A549 (cell line): ENCODE measurements at regions not wholly inside any gene's neighbourhood (a gene's known extent, or its start where the extent isn't known, plus 50 kb on each side); places are given as distances from the start of the nearest gene placed in this dataset.

Experiments used
- ATAC-seq, 2 experiments: fragments of 200-7000 bp in 1 of 2; fragments of >200 bp in 1 of 2; cut with Nextera tagmentation in 1 of 2; cut with Tn5 transposase in 1 of 2; 3 replicates each; pipeline versions ENCODE4 v1.8.0 to v1.9.1; 2018 to 2020; ENCODE audit warnings: mild to moderate bottlenecking in 1 of 2, moderate library complexity in 1 of 2
- CTCF ChIA-PET: fragments of 300-600 bp; sonication (Branson Sonifier 250); formaldehyde crosslinking; extraction: SDS; loops from one replicate; lab custom pipeline; 2021; ENCODE audit warnings: antibody characterized with exemption, inconsistent platforms; lab: Yijun Ruan, JAX
- POLR2A ChIA-PET: fragments of 350-600 bp; formaldehyde crosslinking; extraction: SDS; loops from one replicate; lab custom pipeline; 2021; ENCODE audit warnings: antibody characterized with exemption, inconsistent platforms; lab: Yijun Ruan, JAX
- DNase-seq, 2 experiments: peaks; one replicate each; pipeline versions ENCODE4 v3.0.0 to v3.0.0-alpha.2; 2011 to 2016; ENCODE audit warnings: low read depth in 1 of 2, low spot score in 1 of 2
- FAIRE-seq: peaks from 2 replicates; lab custom pipeline; 2011; peaks lifted over from hg19 to GRCh38; lab: Jason Lieb, UNC
- H3K27ac ChIP-seq, 2 experiments: fragments of >200 bp; sonication (Bioruptor Twin); formaldehyde crosslinking; 3 replicates each; pipeline ENCODE4 v1.5.1; 2016 to 2017
- H3K4me1 ChIP-seq: fragments of >200 bp; sonication (Bioruptor Twin); formaldehyde crosslinking; 3 replicates; pipeline ENCODE4 v1.6.1; 2016
- H3K4me2 ChIP-seq: fragments of >200 bp; sonication (Bioruptor Twin); formaldehyde crosslinking; 3 replicates; pipeline ENCODE4 v1.6.1; 2016
- H3K4me3 ChIP-seq: fragments of >200 bp; sonication (Bioruptor Twin); formaldehyde crosslinking; 3 replicates; pipeline ENCODE4 v1.5.1; 2016
- H3K9me3 ChIP-seq: fragments of >200 bp; sonication (Bioruptor Twin); formaldehyde crosslinking; 3 replicates; pipeline ENCODE4 v1.6.1; 2016
- CHD4 ChIP-seq: fragments of 200-600 bp; sonication (generic); IDR thresholded peaks from 2 replicates; pipeline ENCODE4 v1.6.1; 2016; ENCODE audit warnings: antibody characterized with exemption, mild to moderate bottlenecking, borderline replicate concordance
- FOSB ChIP-seq: fragments of 250-450 bp; sonication (Bioruptor Pico); IDR thresholded peaks from 2 replicates; pipeline ENCODE4 v1.5.0; 2020; ENCODE audit warnings: mild to moderate bottlenecking, moderate library complexity
- FOXS1 ChIP-seq: fragments of 250-450 bp; sonication (Bioruptor Pico); IDR thresholded peaks from 2 replicates; pipeline ENCODE4 v1.5.0; 2020; ENCODE audit warnings: mild to moderate bottlenecking, moderate library complexity
- HOXB13 ChIP-seq: fragments of 250-450 bp; sonication (Bioruptor Pico); IDR thresholded peaks from 2 replicates; pipeline ENCODE4 v1.5.0; 2020; ENCODE audit warnings: low read depth, mild to moderate bottlenecking, moderate library complexity
- MAFK ChIP-seq: fragments of 450-650 bp; IDR thresholded peaks from 2 replicates; pipeline ENCODE4 v1.6.1; 2014; ENCODE audit not compliant: partially characterized antibody
- MAX ChIP-seq: IDR thresholded peaks from 2 replicates; pipeline ENCODE4 v1.6.1; 2012
- PHF8 ChIP-seq: fragments of 200-600 bp; sonication (generic); IDR thresholded peaks from 2 replicates; pipeline ENCODE4 v1.6.1; 2016; ENCODE audit warnings: low read depth, mild to moderate bottlenecking, antibody characterized with exemption, moderate library complexity, borderline replicate concordance
- RCOR1 ChIP-seq: fragments of 150-350 bp; IDR thresholded peaks from 2 replicates; pipeline ENCODE4 v1.6.1; 2014; ENCODE audit warnings: antibody characterized with exemption, low read length, low read depth
- REST ChIP-seq: fragments of 200-600 bp; sonication (generic); IDR thresholded peaks from 2 replicates; pipeline ENCODE4 v1.6.1; 2016; ENCODE audit warnings: antibody characterized with exemption, mild to moderate bottlenecking, moderate library complexity
- WGBS: methylation state at CpG from one replicate; pipeline ENCODE4 v1.1.6; 2017; ENCODE audit errors: missing lambda C conversion rate; 5-methylcytosine and 5-hydroxymethylcytosine counted together

GRCh38 chr22:48309836-48310235 lies 1517.8 kb downstream of the BRD1 start:
- Histone ChIP-seq H3K4me3 (no peak overlapping the region), H3K9me3 (peaks cover 4% of the 10 kb centered on the region; the same call in 2 of the 3 replicates), H3K4me2 (no peak overlapping the region), H3K27ac (no peak overlapping the region), H3K4me1 (no peaks in the 10 kb centered on the region)
- FAIRE-seq (no peak), ATAC-seq (no peak), DNase-seq (no peak)
- ChIA-PET CTCF (no interaction called here), POLR2A (no interaction called here)
- no peak for TF ChIP-seq RCOR1
- TF ChIP-seq FOSB = no peak
- no peak for TF ChIP-seq REST
- TF ChIP-seq HOXB13 (CRISPR knock-in tag) = no peak
- WGBS = 92% methylated on average over 8 of the region's 8 CpGs

DNA sequence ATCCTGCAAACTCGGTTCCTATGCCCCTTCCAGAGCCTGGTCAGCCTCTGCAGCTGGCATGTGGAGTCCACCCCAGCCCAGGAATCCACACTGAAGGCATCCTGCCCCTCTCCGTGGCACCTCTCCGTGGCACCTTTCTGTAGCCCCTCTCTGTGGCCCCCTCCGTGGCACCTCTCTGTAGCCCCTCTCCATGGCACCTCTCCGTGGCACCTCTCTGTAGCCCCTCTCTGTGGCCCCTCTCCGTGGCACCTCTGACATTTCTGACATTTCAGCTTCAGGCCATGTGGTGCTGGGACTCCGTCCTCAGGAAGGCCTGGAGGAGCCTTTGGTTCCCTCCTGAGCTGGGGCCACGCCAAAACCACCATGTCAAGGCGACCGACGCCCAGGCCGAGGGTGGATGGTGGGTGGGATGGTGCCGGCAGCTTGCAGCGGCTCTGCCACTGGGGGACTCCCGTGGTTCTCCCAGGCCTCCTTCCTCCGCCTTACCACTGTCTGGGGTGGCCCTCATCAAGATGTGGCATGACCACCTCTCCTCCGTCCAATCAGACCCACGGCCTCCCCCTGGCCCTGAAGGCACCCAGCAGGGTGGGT lies 1518.5 kb downstream of the BRD1 start:
- no peak overlapping the region for H3K4me3 ChIP-seq
- TF ChIP-seq MAX = no peak
- TF ChIP-seq, all 56 proteins: peak for 0
- ChIA-PET CTCF (interaction anchor here (0.6 to 1.0 kb wide), 2 partner anchors 16 to 114 kb away, joined by 3 to 4 read pairs; no protein-coding TSS in a partner anchor), POLR2A (no interaction called here)
- DNase-seq (no peak), FAIRE-seq (no peak), ATAC-seq (no peak)
- no peaks in the 10 kb centered on the region for H3K4me1 ChIP-seq
- H3K4me2 ChIP-seq = no peak overlapping the region
- peaks cover 4% of the 10 kb centered on the region; the same call in 2 of the 3 replicates for H3K9me3 ChIP-seq
- H3K27ac ChIP-seq = no peak overlapping the region
- 66% methylated on average over 7 of the region's 18 CpGs for WGBS

DNA sequence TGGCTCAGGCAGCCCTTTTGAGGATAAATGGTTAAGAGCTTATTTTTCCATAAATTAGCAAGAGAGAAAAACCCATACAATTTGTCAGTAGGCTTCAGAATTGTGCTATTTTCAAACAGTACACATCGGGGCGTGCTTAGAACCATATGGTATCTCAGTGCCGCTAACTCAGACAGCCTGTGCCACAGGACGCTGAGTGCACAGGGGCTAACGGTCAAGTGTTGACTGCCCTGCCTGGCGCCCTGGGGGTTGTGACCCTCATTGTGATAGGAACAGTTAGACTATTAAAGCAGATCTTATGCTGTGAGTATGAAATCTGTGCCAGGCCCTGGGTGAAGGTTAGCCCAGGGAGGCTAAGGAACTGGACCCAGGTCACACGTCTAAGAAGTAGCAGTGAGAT lies 1519.7 kb downstream of the BRD1 start:
- peaks cover 2% of the 10 kb centered on the region; the same call in 2 of the 3 replicates for H3K9me3 ChIP-seq
- no peak for TF ChIP-seq PHF8
- no peak for TF ChIP-seq MAFK
- DNase-seq (no peak), ATAC-seq (no peak), FAIRE-seq (no peak)
- no peaks in the 10 kb centered on the region for H3K4me1 ChIP-seq
- CTCF ChIA-PET = no interaction called here
- POLR2A ChIA-PET = no interaction called here
- no peak overlapping the region for H3K4me3 ChIP-seq
- H3K27ac ChIP-seq = peak overlapping the region in 1 of 2 experiments; percentile 39; a peak in 1 of 6 replicates
- no peak overlapping the region for H3K4me2 ChIP-seq
- WGBS = 87% methylated on average over 7 of the region's 7 CpGs

DNA sequence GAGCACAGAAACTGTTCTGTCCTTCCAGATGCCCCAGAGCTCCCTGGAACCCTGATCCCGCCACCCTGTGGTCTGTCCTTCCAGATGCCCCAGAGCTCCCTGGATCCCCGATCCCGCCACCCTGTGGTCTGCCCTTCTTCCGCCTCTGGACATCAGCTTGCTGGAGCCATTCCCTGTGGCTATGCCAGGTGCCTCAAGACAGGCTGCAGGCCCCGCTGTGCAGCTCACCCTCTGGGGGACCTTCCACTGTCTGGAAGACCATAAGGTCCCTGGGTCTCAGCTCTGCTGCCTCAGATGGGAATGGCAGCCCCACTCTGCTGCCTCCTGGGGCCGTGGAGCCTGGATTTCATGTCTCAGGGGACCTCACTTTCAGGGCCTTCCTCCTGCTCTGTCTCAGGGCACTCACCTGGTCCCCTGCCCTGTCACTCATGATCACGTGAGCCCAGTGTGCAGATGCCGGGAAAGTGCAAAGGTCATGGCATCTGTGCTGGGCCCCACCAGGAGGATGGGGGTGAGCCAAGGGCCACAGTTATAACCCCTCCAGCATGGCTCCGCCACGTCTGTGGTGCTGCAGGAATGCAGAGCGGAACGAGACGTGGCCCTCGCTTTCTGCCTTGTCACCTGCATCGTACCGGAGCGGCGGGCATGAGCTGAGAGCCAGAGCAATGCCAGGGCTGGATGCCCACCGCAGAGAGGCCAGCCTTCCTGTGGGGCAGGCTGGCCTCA lies 1520.7 kb downstream of the BRD1 start:
- TF ChIP-seq FOXS1 (CRISPR knock-in tag) = no peak

GRCh38 chr22:48306284-48306683 lies 1521.4 kb downstream of the BRD1 start:
- H3K4me2 ChIP-seq = no peak overlapping the region
- 80% methylated on average over 8 of the region's 8 CpGs for WGBS
- no peak overlapping the region; a peak in 1 of 6 replicates for H3K27ac ChIP-seq
- TF ChIP-seq MAFK (no peak), CHD4 (no peak)
- CTCF ChIA-PET = no interaction called here
- ATAC-seq (no peak), FAIRE-seq (no peak), DNase-seq (no peak)
- H3K4me3 ChIP-seq = no peak overlapping the region
- no peaks in the 10 kb centered on the region; the same call in 2 of the 3 replicates for H3K9me3 ChIP-seq
- POLR2A ChIA-PET = no interaction called here
- H3K4me1 ChIP-seq = no peaks in the 10 kb centered on the region

More for the DNA sequence above, 1520.7 kb downstream of the BRD1 start:
- DNase-seq = no peak
- Histone ChIP-seq H3K4me2 (no peak overlapping the region), H3K4me1 (no peaks in the 10 kb centered on the region), H3K4me3 (no peak overlapping the region), H3K27ac (peak overlapping the region in 1 of 2 experiments; percentile 28; a peak in 1 of 6 replicates), H3K9me3 (no peaks in the 10 kb centered on the region; the same call in 1 of the 3 replicates)
- ChIA-PET POLR2A (no interaction called here), CTCF (no interaction called here)
- WGBS = 96% methylated on average over 14 of the region's 19 CpGs
- no peak for ATAC-seq
- no peak for FAIRE-seq
